ENCODE measurements at regions not wholly inside any gene's neighbourhood (a gene's known extent, or its start where the extent isn't known, plus 50 kb on each side); places are given as distances from the start of the nearest gene placed in this dataset.

GRCh38 chr5:152674403-152674802, 269.3 kb upstream of the NMUR2 start:
- TF ChIP-seq CTCF (conservative IDR thresholded peaks at IDR 0.05), result no peak
- TF ChIP-seq ZFX (IDR thresholded peaks at IDR 0.05), result no peak

All from C4-2B (cell line).